Neuronal stem cell (in vitro differentiated cells): ENCODE measurements at regions not wholly inside any gene's neighbourhood (a gene's known extent, or its start where the extent isn't known, plus 50 kb on each side); places are given as distances from the start of the nearest gene placed in this dataset.

Experiments
- DNase-seq: peaks from one replicate; pipeline ENCODE4 v3.0.0-alpha.2; 2013; ENCODE audit warnings: low spot score
- H2AFZ ChIP-seq: one replicate; pipeline ENCODE4 v1.6.1; 2013; ENCODE audit warnings: mild to moderate bottlenecking, low read length, inconsistent platforms
- H2AK5ac ChIP-seq: 2 replicates; pipeline ENCODE4 v1.6.1; 2013; ENCODE audit warnings: low read depth, mild to moderate bottlenecking, inconsistent platforms, low read length, moderate library complexity, mixed read lengths
- H2BK120ac ChIP-seq: 2 replicates; pipeline ENCODE4 v1.6.1; 2013; ENCODE audit warnings: low read depth, mild to moderate bottlenecking, inconsistent platforms, low read length, moderate library complexity, mixed read lengths
- H2BK12ac ChIP-seq: one replicate; pipeline ENCODE4 v1.6.1; 2013; ENCODE audit warnings: low read length, inconsistent platforms
- H2BK15ac ChIP-seq: 2 replicates; pipeline ENCODE4 v1.6.1; 2013; ENCODE audit warnings: mild to moderate bottlenecking, low read length, inconsistent platforms, mixed read lengths
- H2BK5ac ChIP-seq: one replicate; pipeline ENCODE4 v1.6.1; 2013; ENCODE audit warnings: inconsistent platforms, mild to moderate bottlenecking, low read length, moderate library complexity
- H3K14ac ChIP-seq: one replicate; pipeline ENCODE4 v1.6.1; 2013; ENCODE audit warnings: low read length, inconsistent platforms
- H3K18ac ChIP-seq: 2 replicates; pipeline ENCODE4 v1.6.1; 2013; ENCODE audit warnings: low read length, inconsistent platforms
- H3K23ac ChIP-seq: 2 replicates; pipeline ENCODE4 v1.6.1; 2013; ENCODE audit warnings: low read depth, mild to moderate bottlenecking, mixed read lengths, low read length, inconsistent platforms; ENCODE audit not compliant: poor library complexity
- H3K27ac ChIP-seq: replicated peaks from 3 replicates; pipeline ENCODE4 v1.5.1; 2013; ENCODE audit warnings: low read length, inconsistent platforms
- H3K27me3 ChIP-seq, 3 experiments: 2 replicates each; pipeline ENCODE4 v1.6.1; 2013; ENCODE audit warnings: low read length in 3 of 3, mild to moderate bottlenecking in 2 of 3, inconsistent platforms in 1 of 3, low read depth in 1 of 3, mixed read lengths in 1 of 3, moderate library complexity in 1 of 3; ENCODE audit not compliant: control insufficient read depth in 3 of 3, insufficient read depth in 3 of 3
- H3K36me3 ChIP-seq, 2 donors: replicated peaks in 1 of 2; 2 replicates each; pipeline ENCODE4 v1.6.1; 2013; ENCODE audit warnings: low read length in 2 of 2; ENCODE audit not compliant: control insufficient read depth in 2 of 2, insufficient read depth in 2 of 2
- H3K4ac ChIP-seq: 2 replicates; pipeline ENCODE4 v1.6.1; 2013; ENCODE audit warnings: inconsistent platforms, mild to moderate bottlenecking, low read length, moderate library complexity
- H3K4me1 ChIP-seq, 2 donors: 1 replicate in 1 of 2; 2 replicates in 1 of 2; pipeline ENCODE4 v1.6.1; 2013; ENCODE audit warnings: low read length in 2 of 2, low read depth in 1 of 2; ENCODE audit not compliant: control insufficient read depth in 2 of 2, insufficient read depth in 1 of 2
- H3K4me2 ChIP-seq: one replicate; pipeline ENCODE4 v1.6.1; 2013; ENCODE audit warnings: mild to moderate bottlenecking, low read length, inconsistent platforms; ENCODE audit not compliant: insufficient read depth, poor library complexity, severe bottlenecking
- H3K4me3 ChIP-seq, 2 donors: 2 replicates each; pipeline ENCODE4 v1.5.1; 2013; ENCODE audit warnings: low read length in 2 of 2, mild to moderate bottlenecking in 2 of 2, inconsistent platforms in 1 of 2, moderate library complexity in 1 of 2
- H3K79me1 ChIP-seq: one replicate; pipeline ENCODE4 v1.6.1; 2013; ENCODE audit warnings: low read depth, mild to moderate bottlenecking, inconsistent platforms, low read length, moderate library complexity
- H3K9ac ChIP-seq: one replicate; pipeline ENCODE4 v1.6.1; 2013; ENCODE audit warnings: mild to moderate bottlenecking, low read depth, low read length, inconsistent platforms; ENCODE audit not compliant: poor library complexity
- H3K9me3 ChIP-seq, 2 donors: replicated peaks in 1 of 2; 2 replicates each; pipeline versions ENCODE3 to v1.6.1; 2013; ENCODE audit warnings: low read length in 2 of 2, mild to moderate bottlenecking in 2 of 2, inconsistent platforms in 1 of 2, low read depth in 1 of 2, mixed read lengths in 1 of 2, moderate library complexity in 1 of 2; ENCODE audit not compliant: control insufficient read depth in 2 of 2, insufficient read depth in 1 of 2
- H4K8ac ChIP-seq: one replicate; pipeline ENCODE4 v1.6.1; 2013; ENCODE audit warnings: low read depth, mild to moderate bottlenecking, inconsistent platforms, low read length, moderate library complexity
- H4K91ac ChIP-seq: one replicate; pipeline ENCODE4 v1.6.1; 2013; ENCODE audit warnings: low read length, low read depth, mild to moderate bottlenecking, inconsistent platforms; ENCODE audit not compliant: poor library complexity
- WGBS, 2 donors: extraction: QIAGEN DNeasy Blood & Tissue Kit; methylation state at CpG; one replicate each; pipeline ENCODE4 v1.1.7; 2013; ENCODE audit warnings: missing lambda C conversion rate in 2 of 2, mixed read lengths in 1 of 2; ENCODE audit not compliant: insufficient read length in 2 of 2, insufficient replicate concordance in 1 of 2; ENCODE audit errors: extremely low coverage in 2 of 2; 5-methylcytosine and 5-hydroxymethylcytosine counted together

DNA sequence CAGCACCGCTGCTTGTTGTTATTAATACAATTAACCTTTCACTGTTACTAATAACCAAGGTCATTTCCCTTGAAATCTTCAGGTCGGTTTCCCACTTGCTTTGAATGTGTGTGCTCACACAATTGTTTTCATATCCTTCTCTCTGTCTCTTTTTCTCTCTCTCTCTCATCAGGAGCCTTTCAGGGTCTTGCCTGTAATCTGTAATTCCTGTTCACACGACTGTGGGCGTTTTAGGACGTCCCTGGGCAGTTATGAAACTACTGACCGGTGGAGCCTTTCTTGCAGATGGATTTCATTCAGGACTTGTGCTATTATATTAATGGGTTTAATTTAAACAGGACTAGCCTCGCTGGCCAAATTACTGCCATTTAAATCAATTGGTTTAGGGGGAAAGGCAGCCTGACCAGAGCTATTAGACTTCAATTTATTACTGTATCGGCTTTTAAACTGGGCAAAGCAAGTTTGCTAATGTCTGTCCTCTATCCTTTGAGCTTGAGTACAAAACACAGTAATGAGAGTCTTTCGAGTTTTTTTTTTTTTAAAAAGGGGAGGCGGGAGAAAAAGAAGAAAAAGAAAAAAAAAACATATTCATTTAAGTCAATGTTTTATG, 316.0 kb upstream of the TLE4 start:
- Histone ChIP-seq H3K4me1 (peaks cover 10 to 28% of the 10 kb centered on the region in 2 donors), H2BK5ac (no peak overlapping the region), H2BK12ac (no peak overlapping the region), H2AK5ac (no peak overlapping the region), H3K9ac (no peak overlapping the region), H4K91ac (no peak overlapping the region), H3K23ac (no peak overlapping the region), H2AFZ (no peak overlapping the region), H3K27ac (no peak overlapping the region), H3K14ac (no peak overlapping the region), H3K4me3 (no peak overlapping the region), H4K8ac (no peak overlapping the region), H2BK15ac (no peak overlapping the region), H3K79me1 (no peaks in the 10 kb centered on the region), H3K4me2 (no peak overlapping the region), H3K36me3 (no peaks in the 10 kb centered on the region), H3K4ac (no peak overlapping the region), H2BK120ac (no peak overlapping the region), H3K9me3 (peaks cover 0 to 3% of the 10 kb centered on the region in 2 donors), H3K18ac (no peak overlapping the region), H3K27me3 (peaks cover 0 to 32% (median 0%) of the 10 kb centered on the region in 3 experiments)
- DNase-seq: no peak
- no CpG with 5 or more reads among the region's 10 CpGs for WGBS, 2 donors

DNA sequence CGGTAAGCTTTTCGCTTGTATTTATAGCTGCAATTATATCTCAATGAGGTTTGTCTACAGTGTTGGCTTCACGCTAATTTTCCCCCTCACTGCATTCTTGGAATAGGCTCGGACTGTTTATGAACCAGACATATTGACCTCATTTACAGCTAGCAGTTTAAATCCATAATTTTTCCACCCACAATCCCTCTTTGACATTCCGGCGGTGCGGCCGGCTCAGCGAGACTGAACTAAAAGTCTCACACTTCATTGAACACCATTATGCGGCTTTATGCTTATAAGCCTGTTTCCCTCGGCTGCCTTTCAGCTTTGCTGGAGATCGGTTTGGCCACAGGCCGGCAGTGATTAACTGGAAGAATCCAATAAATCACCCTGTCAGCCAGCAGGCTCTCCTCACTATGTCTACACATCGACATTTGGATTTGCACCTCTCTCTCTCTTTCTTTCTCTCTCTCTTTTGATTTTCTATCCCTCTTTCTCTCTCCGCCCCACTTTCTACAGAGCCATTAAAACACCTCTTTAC, 315.0 kb upstream of the TLE4 start:
- Histone ChIP-seq H3K14ac (no peak overlapping the region), H2BK5ac (no peak overlapping the region), H3K27ac (peak overlapping the region; percentile 24), H3K4me2 (peak overlapping the region; percentile 38), H3K9me3 (peaks cover 0 to 3% of the 10 kb centered on the region in 2 donors), H2BK12ac (no peak overlapping the region), H3K27me3 (peaks cover 0 to 35% (median 0%) of the 10 kb centered on the region in 3 experiments), H3K9ac (no peak overlapping the region), H4K8ac (no peak overlapping the region), H2BK15ac (no peak overlapping the region), H3K36me3 (no peaks in the 10 kb centered on the region), H2AK5ac (no peak overlapping the region), H3K79me1 (no peaks in the 10 kb centered on the region), H4K91ac (no peak overlapping the region), H2AFZ (peak overlapping the region; percentile 77), H3K4me3 (peak overlapping the region in 1 of 2 donors; percentile 26), H2BK120ac (no peak overlapping the region), H3K4me1 (peaks cover 10 to 28% of the 10 kb centered on the region in 2 donors), H3K4ac (no peak overlapping the region), H3K23ac (no peak overlapping the region), H3K18ac (no peak overlapping the region)
- peak; percentile 55 for DNase-seq
- no CpG with 5 or more reads among the region's 15 CpGs for WGBS, 2 donors

DNA sequence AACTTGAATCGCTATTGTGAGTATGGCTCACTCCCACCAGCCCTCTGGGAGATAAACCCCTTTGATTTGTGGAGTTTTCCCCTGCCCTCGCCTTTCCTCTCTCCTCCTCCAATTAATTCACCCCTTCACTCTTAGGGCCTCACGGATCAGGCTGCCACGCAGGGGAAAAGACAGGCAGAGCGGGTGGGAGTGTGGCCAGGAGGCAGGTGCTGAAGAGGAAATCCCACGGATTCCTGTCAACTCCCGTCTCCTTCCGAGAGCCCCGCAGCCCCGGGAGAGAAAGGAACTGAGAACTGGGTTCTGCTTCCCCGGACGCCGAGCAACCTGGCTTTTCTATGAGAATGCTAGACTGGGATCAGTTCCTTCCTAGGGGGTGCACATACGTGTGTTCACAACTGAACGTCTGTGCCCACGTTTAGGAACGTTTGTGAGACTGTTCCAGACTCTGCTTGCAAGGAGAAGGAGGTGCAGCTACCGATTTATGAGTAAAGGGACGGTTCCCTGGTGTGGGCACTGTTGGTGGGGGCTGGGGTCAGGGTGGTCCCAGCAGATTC, 314.5 kb upstream of the TLE4 start:
- Histone ChIP-seq H2BK120ac (no peak overlapping the region), H3K9ac (no peak overlapping the region), H3K4ac (no peak overlapping the region), H2BK12ac (peak overlapping the region; percentile 24), H3K18ac (peak overlapping the region; percentile 69), H3K27ac (peak overlapping the region; percentile 24), H2AK5ac (peak overlapping the region; percentile 38), H4K8ac (no peak overlapping the region), H3K9me3 (peaks cover 0 to 3% of the 10 kb centered on the region in 2 donors), H2BK15ac (no peak overlapping the region), H3K14ac (peak overlapping the region; percentile 0), H3K36me3 (no peaks in the 10 kb centered on the region), H2BK5ac (no peak overlapping the region), H3K23ac (no peak overlapping the region), H3K4me2 (peak overlapping the region; percentile 18), H4K91ac (no peak overlapping the region), H3K79me1 (no peaks in the 10 kb centered on the region), H3K4me3 (peak overlapping the region in 1 of 2 donors; percentile 26), H3K27me3 (peaks cover 0 to 35% (median 0%) of the 10 kb centered on the region in 3 experiments), H3K4me1 (peaks cover 10 to 28% of the 10 kb centered on the region in 2 donors), H2AFZ (peak overlapping the region; percentile 77)
- WGBS, 2 donors: no CpG with 5 or more reads among the region's 19 CpGs
- DNase-seq: no peak

DNA sequence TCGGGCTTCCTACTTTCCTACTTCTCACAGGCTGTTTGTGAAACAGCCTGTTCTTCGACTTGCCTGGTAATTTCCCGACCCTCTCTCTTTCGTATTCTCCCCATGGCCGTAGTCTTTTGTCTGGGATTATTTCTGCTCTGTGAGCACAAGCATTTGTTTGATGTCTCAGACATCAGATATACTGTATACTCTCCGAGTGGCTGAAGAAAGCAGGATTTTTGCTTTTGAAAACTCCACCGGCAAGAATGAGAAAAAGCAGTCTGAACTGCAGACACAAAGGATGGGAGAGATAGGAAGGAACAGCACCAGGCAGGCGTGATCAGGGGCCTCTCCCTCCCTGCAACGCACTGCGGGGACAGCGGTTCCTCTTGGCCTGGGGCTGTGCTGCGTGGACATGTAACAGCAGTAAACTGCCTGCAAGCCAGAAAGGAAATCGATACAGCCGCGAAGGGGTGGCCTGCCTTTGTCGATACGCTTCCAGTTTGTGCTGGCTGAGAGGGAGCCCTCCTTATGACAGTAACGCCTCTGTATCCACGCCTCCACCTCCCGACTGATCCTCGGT, 313.9 kb upstream of the TLE4 start:
- Histone ChIP-seq H2BK5ac (no peak overlapping the region), H3K9me3 (peaks cover 0 to 3% of the 10 kb centered on the region in 2 donors), H3K4me2 (no peak overlapping the region), H2BK120ac (peak overlapping the region; percentile 85), H2AK5ac (peak overlapping the region; percentile 38), H3K79me1 (no peaks in the 10 kb centered on the region), H3K9ac (no peak overlapping the region), H3K27ac (no peak overlapping the region), H2BK15ac (peak overlapping the region; percentile 56), H3K4me1 (peaks cover 10 to 28% of the 10 kb centered on the region in 2 donors), H2AFZ (peak overlapping the region; percentile 77), H2BK12ac (peak overlapping the region; percentile 78), H3K18ac (peak overlapping the region; percentile 89), H3K27me3 (peaks cover 0 to 35% (median 0%) of the 10 kb centered on the region in 3 experiments), H4K91ac (no peak overlapping the region), H3K23ac (no peak overlapping the region), H3K4me3 (peak overlapping the region in 1 of 2 donors; percentile 26), H4K8ac (no peak overlapping the region), H3K14ac (peak overlapping the region; percentile 50), H3K4ac (no peak overlapping the region), H3K36me3 (no peaks in the 10 kb centered on the region)
- no peak for DNase-seq
- WGBS, 2 donors: no CpG with 5 or more reads among the region's 21 CpGs
